ENCODE measurements at regions not wholly inside any gene's neighbourhood (a gene's known extent, or its start where the extent isn't known, plus 50 kb on each side); places are given as distances from the start of the nearest gene placed in this dataset.

GRCh38 chr7:84474436-84474835 lies 279.8 kb upstream of the SEMA3A start:
- Histone ChIP-seq H3K27ac (no peak overlapping the region), H3K9ac (no peak overlapping the region), H3F3A (ENCODE audit: low read depth) (no peaks in the 10 kb centered on the region), H2AFZ (replicated peaks) (no peak overlapping the region), H3K4me3 (no peak overlapping the region), H3K27me3 (no peaks in the 10 kb centered on the region), H3K9me3 (ENCODE audit: low read depth) (no peaks in the 10 kb centered on the region), H4K20me1 (ENCODE audit: low read depth) (no peaks in the 10 kb centered on the region), H3K4me2 (no peak overlapping the region), H3K36me3 (no peaks in the 10 kb centered on the region), H3K79me2 (ENCODE audit: low read depth) (no peaks in the 10 kb centered on the region), H3K4me1 (no peaks in the 10 kb centered on the region)
- no peak for DNase-seq (ENCODE audit: low spot score)
- Mint-ChIP-seq H3K9me3 (no peaks in the 10 kb centered on the region), H3K27me3 (ENCODE audit: insufficient read depth, low read depth) (peaks cover 3% of the 10 kb centered on the region), H3K27ac (no peak overlapping the region), H3K4me1 (no peaks in the 10 kb centered on the region), H3K4me3 (no peak overlapping the region), H3K36me3 (no peaks in the 10 kb centered on the region)
- no peak for TF ChIP-seq EZH2 (IDR thresholded peaks at IDR 0.05)
- TF ChIP-seq EZH2phosphoT487 (IDR thresholded peaks at IDR 0.05), result no peak
- TF ChIP-seq CTCF (IDR thresholded peaks at IDR 0.05), result no peak

- H3K4me1 Mint-ChIP-seq, result no peaks in the 10 kb centered on the region
- no peak overlapping the region for H3K27ac Mint-ChIP-seq
- Histone ChIP-seq H3K4me1 (no peaks in the 10 kb centered on the region), H3K27ac (no peak overlapping the region), H2AFZ (replicated peaks) (no peak overlapping the region), H3K9me3 (ENCODE audit: low read depth) (no peaks in the 10 kb centered on the region), H3F3A (ENCODE audit: low read depth) (no peaks in the 10 kb centered on the region), H4K20me1 (ENCODE audit: low read depth) (no peaks in the 10 kb centered on the region), H3K4me2 (no peak overlapping the region), H3K9ac (no peak overlapping the region), H3K4me3 (no peak overlapping the region), H3K79me2 (ENCODE audit: low read depth) (no peaks in the 10 kb centered on the region), H3K27me3 (no peaks in the 10 kb centered on the region), H3K36me3 (no peaks in the 10 kb centered on the region)
- DNase-seq (ENCODE audit: low spot score), result no peak
- no peaks in the 10 kb centered on the region for H3K36me3 Mint-ChIP-seq
- no peaks in the 10 kb centered on the region for H3K27me3 Mint-ChIP-seq (ENCODE audit: insufficient read depth, low read depth)
- H3K4me3 Mint-ChIP-seq, result no peak overlapping the region
- no peaks in the 10 kb centered on the region for H3K9me3 Mint-ChIP-seq
- TF ChIP-seq CTCF (IDR thresholded peaks at IDR 0.05) (no peak), EZH2phosphoT487 (IDR thresholded peaks at IDR 0.05) (no peak), EZH2 (IDR thresholded peaks at IDR 0.05) (no peak)
Measured at GRCh38 chr7:84471576-84471975, 277.0 kb upstream of the SEMA3A start.

GRCh38 chr7:84469034-84469433 lies 274.4 kb upstream of the SEMA3A start:
- H3K27ac Mint-ChIP-seq, result no peak overlapping the region
- H4K20me1 ChIP-seq (ENCODE audit: low read depth), result no peaks in the 10 kb centered on the region
- H2AFZ ChIP-seq (replicated peaks), result no peak overlapping the region
- DNase-seq (ENCODE audit: low spot score), result no peak
- no peak for TF ChIP-seq EZH2phosphoT487 (IDR thresholded peaks at IDR 0.05)
- TF ChIP-seq EZH2 (IDR thresholded peaks at IDR 0.05), result no peak
- TF ChIP-seq CTCF (IDR thresholded peaks at IDR 0.05), result no peak
- H3K4me3 ChIP-seq, result no peak overlapping the region
- no peaks in the 10 kb centered on the region for H3K9me3 ChIP-seq (ENCODE audit: low read depth)
- H3K4me1 Mint-ChIP-seq, result no peaks in the 10 kb centered on the region
- H3K27ac ChIP-seq, result no peak overlapping the region
- no peaks in the 10 kb centered on the region for H3K79me2 ChIP-seq (ENCODE audit: low read depth)
- H3K4me1 ChIP-seq, result no peaks in the 10 kb centered on the region
- H3K27me3 Mint-ChIP-seq (ENCODE audit: insufficient read depth, low read depth), result no peaks in the 10 kb centered on the region
- H3K4me2 ChIP-seq, result no peak overlapping the region
- no peaks in the 10 kb centered on the region for H3F3A ChIP-seq (ENCODE audit: low read depth)
- no peaks in the 10 kb centered on the region for H3K9me3 Mint-ChIP-seq
- H3K4me3 Mint-ChIP-seq, result no peak overlapping the region
- no peaks in the 10 kb centered on the region for H3K36me3 ChIP-seq
- no peaks in the 10 kb centered on the region for H3K36me3 Mint-ChIP-seq
- no peaks in the 10 kb centered on the region for H3K27me3 ChIP-seq
- no peak overlapping the region for H3K9ac ChIP-seq

- Histone ChIP-seq H3K4me1 (no peaks in the 10 kb centered on the region), H4K20me1 (ENCODE audit: low read depth) (no peaks in the 10 kb centered on the region), H3K4me2 (no peak overlapping the region), H3F3A (ENCODE audit: low read depth) (no peaks in the 10 kb centered on the region), H2AFZ (replicated peaks) (no peak overlapping the region), H3K9me3 (ENCODE audit: low read depth) (no peaks in the 10 kb centered on the region), H3K9ac (no peak overlapping the region), H3K27me3 (no peaks in the 10 kb centered on the region), H3K27ac (no peak overlapping the region), H3K36me3 (no peaks in the 10 kb centered on the region), H3K79me2 (ENCODE audit: low read depth) (no peaks in the 10 kb centered on the region), H3K4me3 (no peak overlapping the region)
- Mint-ChIP-seq H3K27ac (no peak overlapping the region), H3K4me3 (no peak overlapping the region), H3K9me3 (no peaks in the 10 kb centered on the region), H3K27me3 (ENCODE audit: insufficient read depth, low read depth) (peaks cover 3% of the 10 kb centered on the region), H3K36me3 (no peaks in the 10 kb centered on the region), H3K4me1 (peaks cover 3% of the 10 kb centered on the region)
- TF ChIP-seq EZH2 (IDR thresholded peaks at IDR 0.05) (no peak), EZH2phosphoT487 (IDR thresholded peaks at IDR 0.05) (no peak), CTCF (IDR thresholded peaks at IDR 0.05) (no peak)
- no peak for DNase-seq (ENCODE audit: low spot score)
Measured at GRCh38 chr7:84462259-84462658, 267.7 kb upstream of the SEMA3A start.

Measured in neural progenitor cell (in vitro differentiated cells).